ENCODE measurements at regions not wholly inside any gene's neighbourhood (a gene's known extent, or its start where the extent isn't known, plus 50 kb on each side); places are given as distances from the start of the nearest gene placed in this dataset.

DNA sequence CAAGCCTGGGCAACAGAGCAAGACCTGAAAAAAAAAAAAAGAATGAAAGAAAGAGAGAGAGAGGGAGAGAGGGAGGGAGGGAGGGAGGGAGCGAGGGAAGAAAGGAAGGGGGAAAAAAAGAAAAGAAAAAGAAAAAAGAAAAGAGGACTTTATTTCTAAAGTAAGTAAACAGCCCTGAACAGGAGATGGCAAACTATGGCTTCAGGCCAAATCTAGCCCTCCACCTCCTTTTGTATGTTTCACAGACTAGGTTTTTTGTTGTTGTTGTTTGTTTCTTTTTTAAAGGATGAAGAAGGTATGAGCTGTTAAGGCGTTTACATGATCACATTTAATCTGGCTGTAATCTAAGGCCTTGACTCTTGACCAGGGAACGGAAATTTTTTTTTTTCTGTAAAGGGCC lies 711.1 kb upstream of the NRSN1 start:
- TF ChIP-seq CTCF (IDR thresholded peaks at IDR 0.05; ENCODE audit: extremely low read depth, missing control alignments), result no peak
- no peak for DNase-seq (ENCODE audit: low spot score)

DNA sequence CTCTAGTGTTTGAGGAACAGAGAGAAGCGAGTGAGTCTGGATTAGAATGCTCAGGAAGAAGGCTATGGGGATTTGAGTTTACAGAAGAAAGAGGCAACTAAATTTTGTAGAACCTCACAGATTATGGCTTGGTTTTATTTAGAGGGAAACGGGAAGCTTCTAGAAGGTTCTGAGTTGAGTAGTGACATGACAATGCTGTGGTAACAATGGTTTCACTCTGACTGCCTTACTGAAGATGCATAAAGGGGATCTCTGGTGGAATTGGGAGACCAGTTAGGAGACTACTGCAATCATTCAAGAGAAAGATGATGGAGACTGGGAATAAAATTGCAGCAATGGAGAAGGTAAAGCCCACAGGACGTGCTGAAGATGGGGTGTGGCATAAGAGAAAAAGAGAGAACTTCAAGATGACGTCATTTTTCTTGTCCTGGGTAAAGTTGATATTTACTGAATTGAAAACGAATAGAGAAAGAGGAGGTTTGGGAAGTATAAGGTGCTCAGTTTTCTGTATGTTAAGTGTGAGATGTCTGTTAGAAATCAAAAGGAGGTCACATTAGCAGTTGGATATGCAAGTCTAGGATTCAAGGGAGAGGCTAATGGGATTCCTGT lies 710.1 kb upstream of the NRSN1 start:
- no peak for DNase-seq (ENCODE audit: low spot score)
- TF ChIP-seq CTCF (IDR thresholded peaks at IDR 0.05; ENCODE audit: extremely low read depth, missing control alignments), result no peak

- TF ChIP-seq CTCF (IDR thresholded peaks at IDR 0.05; ENCODE audit: extremely low read depth, missing control alignments), result no peak
- no peak for DNase-seq (ENCODE audit: low spot score)
Observed at GRCh38 chr6:23417133-23417532, 708.9 kb upstream of the NRSN1 start.

GRCh38 chr6:23418095-23418494 lies 707.9 kb upstream of the NRSN1 start:
- DNase-seq (ENCODE audit: low spot score), result no peak
- no peak for TF ChIP-seq CTCF (IDR thresholded peaks at IDR 0.05; ENCODE audit: extremely low read depth, missing control alignments)

DNA sequence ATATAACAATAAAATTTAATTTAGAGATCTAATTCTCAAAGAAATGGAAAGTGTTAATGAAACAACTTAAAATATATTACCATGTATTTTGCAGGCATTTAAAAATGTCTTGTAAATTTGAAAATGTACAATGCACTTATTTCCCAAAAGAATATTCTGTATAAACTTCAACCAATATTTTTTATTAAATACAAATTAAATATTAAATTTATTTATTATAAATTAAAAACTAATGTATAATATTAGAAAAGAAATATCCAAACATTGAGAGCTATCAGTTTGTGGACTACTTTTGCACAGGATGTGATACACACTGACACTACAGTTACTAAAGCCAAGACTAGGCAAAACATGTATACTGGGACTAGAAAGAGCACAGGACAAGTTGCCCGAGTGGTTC lies 707.0 kb upstream of the NRSN1 start:
- no peak for TF ChIP-seq CTCF (IDR thresholded peaks at IDR 0.05; ENCODE audit: extremely low read depth, missing control alignments)
- DNase-seq (ENCODE audit: low spot score), result no peak

DNA sequence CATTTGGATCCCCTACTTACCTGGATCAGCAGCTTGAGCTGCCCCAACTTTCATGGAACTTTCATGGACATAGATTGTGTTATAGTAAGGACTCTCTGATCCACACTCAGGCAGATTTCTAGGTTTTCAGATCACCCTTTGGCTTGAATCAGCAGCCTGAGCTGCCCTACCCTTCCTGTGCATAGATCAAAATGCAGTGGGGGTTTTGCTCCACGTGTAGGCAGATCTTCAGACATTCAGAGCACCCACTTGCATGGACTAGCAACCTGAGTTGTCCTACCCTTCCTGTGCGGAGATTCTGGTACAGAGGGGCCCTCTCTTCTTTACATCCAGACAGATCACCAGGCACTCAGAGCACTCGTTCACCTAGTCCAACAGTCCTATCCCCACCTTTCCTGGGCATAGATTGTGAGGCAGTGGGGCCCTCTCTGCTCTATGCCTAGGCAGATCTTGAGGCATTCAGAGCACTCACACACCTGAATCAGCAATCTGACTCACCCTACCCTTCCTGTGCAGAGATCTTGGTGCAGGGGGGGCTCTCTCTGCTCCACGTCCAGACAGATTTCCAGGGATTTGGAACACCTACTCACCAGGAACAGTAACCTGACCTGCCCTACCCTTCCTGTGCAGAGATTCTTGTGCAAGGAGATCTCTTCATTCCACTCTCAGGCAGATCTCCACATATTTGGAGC lies 705.2 kb upstream of the NRSN1 start:
- DNase-seq (ENCODE audit: low spot score), result no peak
- TF ChIP-seq CTCF (IDR thresholded peaks at IDR 0.05; ENCODE audit: extremely low read depth, missing control alignments), result no peak

- TF ChIP-seq CTCF (IDR thresholded peaks at IDR 0.05; ENCODE audit: extremely low read depth, missing control alignments), result no peak
- DNase-seq (ENCODE audit: low spot score), result no peak
Observed at GRCh38 chr6:23424584-23424983, 701.4 kb upstream of the NRSN1 start.
